ENCODE measurements at regions not wholly inside any gene's neighbourhood (a gene's known extent, or its start where the extent isn't known, plus 50 kb on each side); places are given as distances from the start of the nearest gene placed in this dataset.

DNA sequence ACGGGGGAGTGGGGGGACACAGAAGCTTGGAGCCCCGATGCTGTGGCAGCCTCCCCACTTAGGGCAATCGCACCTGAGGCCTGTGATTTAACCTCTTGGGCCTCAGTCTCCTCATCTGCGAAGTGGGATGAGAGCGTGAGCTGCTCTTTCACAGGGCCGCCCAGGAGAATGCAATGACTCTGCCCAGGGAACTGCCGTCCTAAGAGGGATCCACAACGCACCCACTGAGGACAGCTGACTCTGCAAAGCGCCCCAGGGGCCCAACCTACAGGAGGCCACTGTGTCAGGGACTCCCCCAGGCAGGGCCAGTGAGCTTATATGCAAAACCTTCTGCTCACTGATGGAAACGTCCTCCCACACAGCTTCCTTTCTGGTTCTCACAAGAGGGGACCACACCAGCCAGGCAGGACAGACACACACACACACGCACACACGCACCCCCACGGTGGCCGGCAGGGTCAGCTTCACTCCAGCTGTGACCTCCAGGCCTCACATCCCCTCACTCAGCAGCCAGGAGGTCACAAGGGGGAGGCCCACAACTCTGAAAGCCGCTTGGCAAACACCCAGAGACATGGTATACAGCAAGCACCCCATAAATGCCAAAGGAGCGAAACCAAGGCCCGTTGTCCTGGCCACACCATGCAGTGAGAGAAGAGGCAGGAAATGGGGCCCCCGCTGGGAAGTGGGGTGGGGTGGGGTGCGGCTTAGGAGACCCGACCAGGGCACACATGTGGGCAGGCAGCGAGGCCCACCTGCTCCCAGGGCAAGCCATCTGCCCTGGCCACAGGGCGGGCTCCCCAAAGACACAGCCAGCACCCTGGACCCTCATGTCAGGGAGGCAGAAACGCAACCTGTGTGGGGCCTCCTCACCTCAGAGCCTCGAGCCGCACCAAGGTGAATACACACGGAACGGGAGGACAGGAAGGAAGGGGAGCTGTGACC, 73.3 kb downstream of the NCOR2 start:
- Histone ChIP-seq H3K4me1 (ENCODE audit: control insufficient read depth in 3 of 3, insufficient read depth in 2 of 3, low read depth in 1 of 3, low read length in 2 of 3) (peaks cover 0 to 31% (median 0%) of the 10 kb centered on the region in 3 donors), H3K27ac (ENCODE audit: low read depth in 1 of 3, low read length in 2 of 3) (no peak overlapping the region), H3K36me3 (ENCODE audit: control insufficient read depth in 3 of 3, insufficient read depth in 2 of 3, low read depth in 1 of 3, low read length in 3 of 3) (peaks cover 0 to 83% (median 0%) of the 10 kb centered on the region in 3 donors), H3K4me3 (ENCODE audit: low read depth in 1 of 3, low read length in 3 of 3) (no peak overlapping the region), H3K9me3 (ENCODE audit: control insufficient read depth in 2 of 2, insufficient read depth in 1 of 2, low read depth in 1 of 2, low read length in 1 of 2) (no peaks in the 10 kb centered on the region), H3K27me3 (ENCODE audit: control insufficient read depth in 3 of 3, insufficient read depth in 3 of 3, low read length in 3 of 3) (no peaks in the 10 kb centered on the region)
- DNase-seq (no peak), FAIRE-seq (no peak)
- 65 to 86% (median 70%) methylated on average over 27 of the region's 27 CpGs for WGBS, 3 donors

DNA sequence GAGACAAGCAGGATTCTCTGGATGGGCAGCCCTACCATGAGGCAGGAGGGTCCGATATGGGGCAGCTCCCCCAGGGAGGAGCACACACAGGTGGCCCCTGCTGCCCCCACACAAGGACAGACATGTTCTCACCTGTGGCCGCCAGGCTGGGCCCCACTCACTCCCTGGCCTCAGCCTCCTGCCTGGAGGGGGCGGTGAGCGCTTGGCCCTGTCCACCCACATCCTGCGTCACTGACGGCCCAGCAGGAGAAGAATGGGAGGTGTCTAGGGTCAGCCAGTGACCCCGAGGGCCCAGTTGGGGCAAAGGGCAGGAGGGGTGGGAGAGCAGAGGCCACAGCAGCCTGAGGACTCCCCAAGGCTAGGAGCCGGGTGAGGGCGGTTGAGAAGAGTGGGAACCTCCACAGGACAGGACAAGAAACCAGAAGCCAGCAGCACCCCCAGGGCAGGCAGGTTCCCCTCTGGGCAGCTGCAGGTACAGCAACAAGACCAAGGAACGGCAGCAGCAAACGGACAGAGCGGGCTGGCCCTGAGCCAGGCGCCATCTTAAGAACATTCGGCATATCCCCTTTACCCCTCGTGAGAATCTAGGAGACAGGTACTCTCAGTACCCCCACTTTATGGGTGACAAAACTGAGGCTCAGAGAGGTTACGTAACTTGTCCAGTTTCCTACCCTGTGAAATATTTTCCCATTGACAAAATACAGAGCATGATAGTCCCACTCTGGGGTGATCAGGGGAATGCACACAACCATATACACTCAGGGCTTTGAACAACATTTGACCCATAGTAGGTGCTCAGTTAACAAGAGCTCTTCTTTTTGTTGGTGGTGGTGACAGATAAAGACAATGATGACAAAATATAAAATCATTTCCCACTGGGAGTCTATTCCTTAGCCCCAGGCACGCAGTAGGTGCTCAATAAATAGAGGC, 74.3 kb downstream of the NCOR2 start:
- Histone ChIP-seq H3K36me3 (ENCODE audit: control insufficient read depth in 3 of 3, insufficient read depth in 2 of 3, low read depth in 1 of 3, low read length in 3 of 3) (peaks cover 0 to 85% (median 0%) of the 10 kb centered on the region in 3 donors), H3K9me3 (ENCODE audit: control insufficient read depth in 2 of 2, insufficient read depth in 1 of 2, low read depth in 1 of 2, low read length in 1 of 2) (no peaks in the 10 kb centered on the region), H3K4me3 (ENCODE audit: low read depth in 1 of 3, low read length in 3 of 3) (no peak overlapping the region), H3K27ac (ENCODE audit: low read depth in 1 of 3, low read length in 2 of 3) (no peak overlapping the region), H3K4me1 (ENCODE audit: control insufficient read depth in 3 of 3, insufficient read depth in 2 of 3, low read depth in 1 of 3, low read length in 2 of 3) (peaks cover 0 to 22% (median 0%) of the 10 kb centered on the region in 3 donors), H3K27me3 (ENCODE audit: control insufficient read depth in 3 of 3, insufficient read depth in 3 of 3, low read length in 3 of 3) (no peaks in the 10 kb centered on the region)
- 76 to 78% (median 78%) methylated on average over 17 of the region's 17 CpGs for WGBS, 3 donors
- FAIRE-seq (no peak), DNase-seq (no peak)

DNA sequence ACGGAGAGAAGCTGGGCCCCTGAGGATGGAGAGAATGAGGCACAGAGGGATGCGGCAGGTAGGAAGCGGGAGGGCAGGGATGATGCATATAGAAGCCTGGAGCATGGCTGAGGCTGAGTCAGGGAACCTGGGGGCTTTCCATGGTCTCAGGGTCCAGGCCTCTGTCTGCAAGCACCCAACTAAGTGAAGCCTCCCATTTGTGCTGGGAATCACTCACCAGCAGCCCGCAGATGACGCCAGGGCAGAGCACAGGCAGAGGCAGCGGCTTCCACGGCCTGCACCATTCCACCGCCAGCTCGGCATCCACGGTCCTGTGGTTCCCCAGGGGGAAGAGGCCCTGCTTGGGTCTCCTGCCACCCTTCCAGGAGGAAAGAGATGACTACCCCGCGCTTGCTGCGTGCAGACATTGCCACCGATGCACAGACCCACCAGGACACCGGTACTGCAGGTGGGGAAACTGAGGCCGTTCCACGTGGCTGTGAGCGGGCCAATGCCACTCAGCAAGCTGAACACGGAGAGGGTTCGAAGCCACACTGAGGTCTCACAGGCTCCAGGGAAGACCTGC, 75.5 kb downstream of the NCOR2 start:
- FAIRE-seq (no peak), DNase-seq (no peak)
- H3K27ac ChIP-seq (ENCODE audit: low read depth in 1 of 3, low read length in 2 of 3), result no peak overlapping the region
- peaks cover 0 to 86% (median 0%) of the 10 kb centered on the region in 3 donors for H3K36me3 ChIP-seq (ENCODE audit: control insufficient read depth in 3 of 3, insufficient read depth in 2 of 3, low read depth in 1 of 3, low read length in 3 of 3)
- H3K27me3 ChIP-seq (ENCODE audit: control insufficient read depth in 3 of 3, insufficient read depth in 3 of 3, low read length in 3 of 3), result no peaks in the 10 kb centered on the region
- H3K9me3 ChIP-seq (ENCODE audit: control insufficient read depth in 2 of 2, insufficient read depth in 1 of 2, low read depth in 1 of 2, low read length in 1 of 2), result no peaks in the 10 kb centered on the region
- H3K4me1 ChIP-seq (ENCODE audit: control insufficient read depth in 3 of 3, insufficient read depth in 2 of 3, low read depth in 1 of 3, low read length in 2 of 3), result peaks cover 0 to 15% (median 0%) of the 10 kb centered on the region in 3 donors
- 92 to 97% (median 94%) methylated on average over 20 of the region's 20 CpGs for WGBS, 3 donors
- no peak overlapping the region for H3K4me3 ChIP-seq (ENCODE audit: low read depth in 1 of 3, low read length in 3 of 3)

DNA sequence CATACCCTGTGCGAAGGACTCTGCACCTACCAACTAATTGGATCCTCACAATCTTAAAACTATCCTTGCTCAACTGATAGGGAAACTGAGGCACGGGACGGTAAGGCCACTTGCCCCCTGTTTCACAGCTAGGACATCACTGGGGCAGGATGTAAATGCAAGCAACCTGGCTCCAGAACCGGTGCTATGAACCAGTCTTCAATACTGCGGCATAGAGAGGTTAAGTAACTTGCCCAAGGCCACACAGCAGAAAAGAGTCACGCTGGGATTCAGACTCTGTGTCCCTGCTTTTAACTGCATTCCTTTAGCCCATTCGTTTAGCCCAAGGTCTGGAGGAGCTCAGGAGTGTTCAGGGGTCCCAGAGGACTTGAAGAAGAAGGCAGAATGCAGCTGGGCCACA, 76.1 kb downstream of the NCOR2 start:
- peaks cover 0 to 88% (median 0%) of the 10 kb centered on the region in 3 donors for H3K36me3 ChIP-seq (ENCODE audit: control insufficient read depth in 3 of 3, insufficient read depth in 2 of 3, low read depth in 1 of 3, low read length in 3 of 3)
- peaks cover 0 to 14% (median 0%) of the 10 kb centered on the region in 3 donors for H3K4me1 ChIP-seq (ENCODE audit: control insufficient read depth in 3 of 3, insufficient read depth in 2 of 3, low read depth in 1 of 3, low read length in 2 of 3)
- DNase-seq, result no peak
- no peak for FAIRE-seq
- no peak overlapping the region for H3K27ac ChIP-seq (ENCODE audit: low read depth in 1 of 3, low read length in 2 of 3)
- H3K9me3 ChIP-seq (ENCODE audit: control insufficient read depth in 2 of 2, insufficient read depth in 1 of 2, low read depth in 1 of 2, low read length in 1 of 2), result no peaks in the 10 kb centered on the region
- WGBS, 3 donors, result 60 to 81% (median 72%) methylated on average over 7 of the region's 7 CpGs
- H3K4me3 ChIP-seq (ENCODE audit: low read depth in 1 of 3, low read length in 3 of 3), result no peak overlapping the region
- H3K27me3 ChIP-seq (ENCODE audit: control insufficient read depth in 3 of 3, insufficient read depth in 3 of 3, low read length in 3 of 3), result no peaks in the 10 kb centered on the region

DNA sequence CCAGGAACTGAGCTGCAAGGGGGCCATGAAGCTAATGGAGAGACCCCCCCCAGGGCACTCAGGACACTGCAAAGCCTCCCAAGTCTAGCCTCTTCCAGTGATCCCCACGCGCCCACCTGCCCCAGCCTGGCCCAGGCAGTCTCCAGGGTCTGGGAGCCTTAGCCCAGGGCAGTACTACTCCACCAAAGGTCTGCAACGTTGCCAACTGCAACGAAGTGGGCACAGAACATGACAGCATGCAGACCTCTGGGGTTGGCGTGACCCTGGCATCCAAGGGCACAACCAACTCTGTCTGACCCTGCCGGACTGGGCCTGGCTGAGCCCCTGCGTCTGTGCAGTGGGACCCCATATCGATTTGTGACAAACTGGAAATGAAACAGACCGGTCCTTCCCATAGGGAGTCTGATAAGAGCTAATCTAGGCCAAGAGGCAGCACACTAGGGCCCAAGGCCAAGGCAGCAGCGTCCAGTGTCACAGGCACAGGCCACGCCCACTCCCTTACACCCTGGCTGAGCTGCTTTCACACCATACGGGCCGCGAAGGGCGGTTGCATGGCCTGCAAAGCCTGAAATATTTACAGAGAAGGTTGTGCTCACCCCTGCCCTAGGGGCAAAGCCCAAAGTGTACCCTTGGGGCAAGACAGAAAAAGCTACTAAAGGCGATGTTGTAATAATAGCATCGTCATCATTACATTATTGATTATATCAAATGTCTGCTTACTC, 76.7 kb downstream of the NCOR2 start:
- FAIRE-seq, result no peak
- peak; percentile 81 to 91 for DNase-seq
- Histone ChIP-seq H3K9me3 (ENCODE audit: control insufficient read depth in 2 of 2, insufficient read depth in 1 of 2, low read depth in 1 of 2, low read length in 1 of 2) (no peaks in the 10 kb centered on the region), H3K27me3 (ENCODE audit: control insufficient read depth in 3 of 3, insufficient read depth in 3 of 3, low read length in 3 of 3) (no peaks in the 10 kb centered on the region), H3K36me3 (ENCODE audit: control insufficient read depth in 3 of 3, insufficient read depth in 2 of 3, low read depth in 1 of 3, low read length in 3 of 3) (peaks cover 0 to 90% (median 0%) of the 10 kb centered on the region in 3 donors), H3K27ac (ENCODE audit: low read depth in 1 of 3, low read length in 2 of 3) (peak overlapping the region in 1 of 3 donors; percentile 29), H3K4me3 (ENCODE audit: low read depth in 1 of 3, low read length in 3 of 3) (no peak overlapping the region), H3K4me1 (ENCODE audit: control insufficient read depth in 3 of 3, insufficient read depth in 2 of 3, low read depth in 1 of 3, low read length in 2 of 3) (peaks cover 0 to 14% (median 0%) of the 10 kb centered on the region in 3 donors)
- WGBS, 3 donors, result 35 to 59% (median 43%) methylated on average over 17 of the region's 17 CpGs

DNA sequence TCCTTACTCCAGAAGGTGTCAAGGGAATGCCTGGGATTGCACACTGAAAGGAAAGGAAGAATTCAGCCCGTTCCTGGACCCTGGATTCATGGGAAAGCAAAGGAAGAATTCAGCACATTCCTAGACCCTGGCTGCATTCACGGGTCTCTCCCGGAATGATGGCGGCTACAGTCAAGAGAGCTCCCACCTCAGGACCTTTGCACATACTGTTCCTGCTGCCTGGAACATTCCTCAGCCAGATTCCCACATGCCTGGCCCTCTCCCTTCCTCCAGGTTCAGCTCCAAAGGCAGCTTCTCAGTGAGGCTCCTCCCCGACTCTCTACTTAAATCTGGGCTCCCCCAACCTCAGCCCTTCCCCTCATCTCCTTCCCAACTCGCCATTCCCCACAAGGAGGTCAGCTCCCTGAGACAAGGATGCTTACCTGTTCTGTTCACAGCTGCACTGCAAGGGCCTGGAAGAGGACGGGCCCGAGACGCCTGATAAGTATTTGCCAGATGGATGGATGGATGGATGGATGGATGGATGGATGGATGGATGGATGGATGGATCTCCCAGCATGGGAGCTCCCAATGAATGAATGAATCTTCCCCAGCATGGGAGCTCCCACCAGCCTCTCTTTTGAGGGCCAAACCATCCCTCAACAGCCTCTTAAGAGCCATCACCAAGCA, 77.4 kb downstream of the NCOR2 start:
- H3K27me3 ChIP-seq (ENCODE audit: control insufficient read depth in 3 of 3, insufficient read depth in 3 of 3, low read length in 3 of 3), result no peaks in the 10 kb centered on the region
- peaks cover 0 to 14% (median 0%) of the 10 kb centered on the region in 3 donors for H3K4me1 ChIP-seq (ENCODE audit: control insufficient read depth in 3 of 3, insufficient read depth in 2 of 3, low read depth in 1 of 3, low read length in 2 of 3)
- 91 to 95% (median 95%) methylated on average over 9 of the region's 9 CpGs for WGBS, 3 donors
- H3K4me3 ChIP-seq (ENCODE audit: low read depth in 1 of 3, low read length in 3 of 3), result no peak overlapping the region
- FAIRE-seq, result no peak
- no peaks in the 10 kb centered on the region for H3K9me3 ChIP-seq (ENCODE audit: control insufficient read depth in 2 of 2, insufficient read depth in 1 of 2, low read depth in 1 of 2, low read length in 1 of 2)
- DNase-seq, result no peak
- peaks cover 0 to 90% (median 0%) of the 10 kb centered on the region in 3 donors for H3K36me3 ChIP-seq (ENCODE audit: control insufficient read depth in 3 of 3, insufficient read depth in 2 of 3, low read depth in 1 of 3, low read length in 3 of 3)
- H3K27ac ChIP-seq (ENCODE audit: low read depth in 1 of 3, low read length in 2 of 3), result no peak overlapping the region

DNA sequence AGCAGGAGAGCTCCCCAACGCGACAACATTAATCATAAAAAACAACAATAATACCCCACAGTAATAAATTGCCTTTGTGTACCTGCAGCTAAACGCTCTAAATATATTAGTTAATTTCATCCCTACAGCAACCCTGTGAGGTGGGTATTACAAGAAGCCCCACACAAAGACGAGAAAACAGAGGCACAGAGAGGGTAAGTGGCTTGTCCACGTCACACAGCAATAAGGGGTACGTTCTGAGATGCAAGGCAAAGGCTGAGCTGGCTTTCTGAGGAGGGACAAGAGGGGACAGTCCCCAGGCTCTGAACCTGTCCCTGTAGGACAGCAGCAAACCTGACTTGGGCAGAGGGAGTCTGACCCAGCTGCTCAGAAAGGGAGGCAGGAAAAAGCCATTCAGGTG, 78.2 kb downstream of the NCOR2 start:
- peaks cover 0 to 90% (median 0%) of the 10 kb centered on the region in 3 donors for H3K36me3 ChIP-seq (ENCODE audit: control insufficient read depth in 3 of 3, insufficient read depth in 2 of 3, low read depth in 1 of 3, low read length in 3 of 3)
- H3K27ac ChIP-seq (ENCODE audit: low read depth in 1 of 3, low read length in 2 of 3), result no peak overlapping the region

More for the DNA sequence above, 78.2 kb downstream of the NCOR2 start:
- Histone ChIP-seq H3K4me1 (ENCODE audit: control insufficient read depth in 3 of 3, insufficient read depth in 2 of 3, low read depth in 1 of 3, low read length in 2 of 3) (peaks cover 0 to 14% (median 0%) of the 10 kb centered on the region in 3 donors), H3K27me3 (ENCODE audit: control insufficient read depth in 3 of 3, insufficient read depth in 3 of 3, low read length in 3 of 3) (no peaks in the 10 kb centered on the region), H3K9me3 (ENCODE audit: control insufficient read depth in 2 of 2, insufficient read depth in 1 of 2, low read depth in 1 of 2, low read length in 1 of 2) (no peaks in the 10 kb centered on the region), H3K4me3 (ENCODE audit: low read depth in 1 of 3, low read length in 3 of 3) (no peak overlapping the region)
- FAIRE-seq, result no peak
- no peak for DNase-seq
- WGBS, 3 donors, result 71 to 75% (median 73%) methylated on average over 6 of the region's 6 CpGs
